ENCODE measurements at regions not wholly inside any gene's neighbourhood (a gene's known extent, or its start where the extent isn't known, plus 50 kb on each side); places are given as distances from the start of the nearest gene placed in this dataset.

- Histone ChIP-seq H3K4me1 (no peaks in the 10 kb centered on the region), H3K36me3 (no peaks in the 10 kb centered on the region), H3K9me3 (no peaks in the 10 kb centered on the region), H3K27ac (no peak overlapping the region), H3K4me3 (no peak overlapping the region), H3K27me3 (peaks cover 0 to 49% (median 0%) of the 10 kb centered on the region in 3 donors)
- TF ChIP-seq POLR2A (IDR thresholded peaks at IDR 0.05): no peak
- no peak for TF ChIP-seq CTCF (IDR thresholded peaks at IDR 0.05)
- TF ChIP-seq EP300 (IDR thresholded peaks at IDR 0.05): no peak
- no peak for TF ChIP-seq POLR2AphosphoS5 (IDR thresholded peaks at IDR 0.05)
- 80 to 87% methylated on average over 8 of the region's 8 CpGs for WGBS, 2 donors
- intact Hi-C loops (cut with DNase I): no loop called here
- no peak for DNase-seq
These were observed 134.2 kb upstream of the NECTIN1 start for GRCh38 chr11:119863236-119863635.

GRCh38 chr11:119861160-119861559, 132.2 kb upstream of the NECTIN1 start:
- no peaks in the 10 kb centered on the region for H3K4me1 ChIP-seq
- intact Hi-C loops (cut with DNase I): no loop called here
- H3K9me3 ChIP-seq: no peaks in the 10 kb centered on the region
- no peak overlapping the region for H3K27ac ChIP-seq
- H3K4me3 ChIP-seq: no peak overlapping the region
- TF ChIP-seq POLR2AphosphoS5 (IDR thresholded peaks at IDR 0.05): no peak
- TF ChIP-seq CTCF (IDR thresholded peaks at IDR 0.05): no peak
- TF ChIP-seq POLR2A (IDR thresholded peaks at IDR 0.05): no peak
- TF ChIP-seq EP300 (IDR thresholded peaks at IDR 0.05): no peak
- no peaks in the 10 kb centered on the region for H3K36me3 ChIP-seq
- 60 to 63% methylated on average over 5 of the region's 5 CpGs for whole genome bisulfite sequencing, 2 donors
- no peak for DNase-seq
- H3K27me3 ChIP-seq: peaks cover 0 to 43% (median 0%) of the 10 kb centered on the region in 3 donors

GRCh38 chr11:119860561-119861094, 131.6 kb upstream of the NECTIN1 start:
- Histone ChIP-seq H3K4me3 (no peak overlapping the region), H3K27ac (no peak overlapping the region), H3K4me1 (no peaks in the 10 kb centered on the region), H3K9me3 (no peaks in the 10 kb centered on the region), H3K36me3 (no peaks in the 10 kb centered on the region), H3K27me3 (peaks cover 0 to 43% (median 0%) of the 10 kb centered on the region in 3 donors)
- 82 to 88% methylated on average over 5 of the region's 5 CpGs for WGBS, 2 donors
- intact Hi-C loops (cut with DNase I): no loop called here
- no peak for TF ChIP-seq POLR2AphosphoS5 (IDR thresholded peaks at IDR 0.05)
- TF ChIP-seq CTCF (IDR thresholded peaks at IDR 0.05): no peak
- TF ChIP-seq POLR2A (IDR thresholded peaks at IDR 0.05): no peak
- no peak for TF ChIP-seq EP300 (IDR thresholded peaks at IDR 0.05)
- DNase-seq: no peak

GRCh38 chr11:119859684-119860083, 130.7 kb upstream of the NECTIN1 start:
- H3K27ac ChIP-seq: no peak overlapping the region
- no peaks in the 10 kb centered on the region for H3K36me3 ChIP-seq
- 78 to 84% methylated on average over 4 of the region's 4 CpGs for WGBS, 2 donors
- no peaks in the 10 kb centered on the region for H3K4me1 ChIP-seq
- H3K9me3 ChIP-seq: no peaks in the 10 kb centered on the region
- TF ChIP-seq EP300 (IDR thresholded peaks at IDR 0.05) (no peak), CTCF (IDR thresholded peaks at IDR 0.05) (no peak), POLR2A (IDR thresholded peaks at IDR 0.05) (no peak), POLR2AphosphoS5 (IDR thresholded peaks at IDR 0.05) (no peak)
- intact Hi-C loops (cut with DNase I): no loop called here
- H3K4me3 ChIP-seq: no peak overlapping the region
- peaks cover 0 to 36% (median 0%) of the 10 kb centered on the region in 3 donors for H3K27me3 ChIP-seq
- no peak for DNase-seq

GRCh38 chr11:119858288-119858687, 129.3 kb upstream of the NECTIN1 start:
- 72 to 85% methylated on average over 12 of the region's 12 CpGs for WGBS, 2 donors
- peaks cover 0 to 35% (median 0%) of the 10 kb centered on the region in 3 donors for H3K27me3 ChIP-seq

More at GRCh38 chr11:119858288-119858687, 129.3 kb upstream of the NECTIN1 start:
- no peaks in the 10 kb centered on the region for H3K36me3 ChIP-seq
- H3K4me1 ChIP-seq: no peaks in the 10 kb centered on the region
- no peak overlapping the region for H3K4me3 ChIP-seq
- DNase-seq: no peak
- intact Hi-C loops (cut with DNase I): no loop called here
- no peak overlapping the region for H3K27ac ChIP-seq
- H3K9me3 ChIP-seq: no peaks in the 10 kb centered on the region
- TF ChIP-seq POLR2A (IDR thresholded peaks at IDR 0.05) (no peak), EP300 (IDR thresholded peaks at IDR 0.05) (no peak), CTCF (IDR thresholded peaks at IDR 0.05) (no peak), POLR2AphosphoS5 (IDR thresholded peaks at IDR 0.05) (no peak)
